ENCODE measurements at regions not wholly inside any gene's neighbourhood (a gene's known extent, or its start where the extent isn't known, plus 50 kb on each side); places are given as distances from the start of the nearest gene placed in this dataset.

DNA sequence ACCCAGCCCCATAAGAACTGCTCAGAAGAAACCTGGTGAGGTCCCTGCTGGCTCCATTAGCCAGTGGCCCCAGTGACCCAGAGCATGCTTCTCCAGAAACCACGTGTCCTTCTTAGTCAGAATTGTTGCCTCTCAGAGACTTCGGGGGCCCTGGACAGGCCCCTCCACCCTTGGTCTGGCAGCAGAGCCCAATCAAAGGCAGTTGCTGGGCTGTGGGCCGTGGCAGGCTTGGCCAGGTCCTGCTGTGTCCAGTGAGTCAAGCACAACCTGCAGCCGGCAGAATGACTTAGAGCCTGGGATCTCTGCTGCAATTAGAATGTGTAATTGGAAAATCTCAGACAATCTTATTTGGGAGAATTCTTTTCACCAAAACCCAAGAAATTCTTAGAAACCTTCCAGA, 502.0 kb upstream of the KLF4 start:
- Mint-ChIP-seq H3K4me3 (ENCODE audit: unreplicated experiment) (no peak overlapping the region), H3K27ac (ENCODE audit: low read depth, unreplicated experiment) (no peak overlapping the region), H3K4me1 (ENCODE audit: insufficient read depth, unreplicated experiment) (peaks cover 10% of the 10 kb centered on the region), H3K36me3 (ENCODE audit: insufficient read depth, unreplicated experiment) (no peaks in the 10 kb centered on the region), H3K9me3 (ENCODE audit: unreplicated experiment) (no peaks in the 10 kb centered on the region), H3K27me3 (ENCODE audit: insufficient read depth, unreplicated experiment) (no peaks in the 10 kb centered on the region)
- CTCF ChIA-PET = no interaction called here
- intact Hi-C loops (cut with micrococcal nuclease) = no loop called here
- TF ChIP-seq, protein P1, sequence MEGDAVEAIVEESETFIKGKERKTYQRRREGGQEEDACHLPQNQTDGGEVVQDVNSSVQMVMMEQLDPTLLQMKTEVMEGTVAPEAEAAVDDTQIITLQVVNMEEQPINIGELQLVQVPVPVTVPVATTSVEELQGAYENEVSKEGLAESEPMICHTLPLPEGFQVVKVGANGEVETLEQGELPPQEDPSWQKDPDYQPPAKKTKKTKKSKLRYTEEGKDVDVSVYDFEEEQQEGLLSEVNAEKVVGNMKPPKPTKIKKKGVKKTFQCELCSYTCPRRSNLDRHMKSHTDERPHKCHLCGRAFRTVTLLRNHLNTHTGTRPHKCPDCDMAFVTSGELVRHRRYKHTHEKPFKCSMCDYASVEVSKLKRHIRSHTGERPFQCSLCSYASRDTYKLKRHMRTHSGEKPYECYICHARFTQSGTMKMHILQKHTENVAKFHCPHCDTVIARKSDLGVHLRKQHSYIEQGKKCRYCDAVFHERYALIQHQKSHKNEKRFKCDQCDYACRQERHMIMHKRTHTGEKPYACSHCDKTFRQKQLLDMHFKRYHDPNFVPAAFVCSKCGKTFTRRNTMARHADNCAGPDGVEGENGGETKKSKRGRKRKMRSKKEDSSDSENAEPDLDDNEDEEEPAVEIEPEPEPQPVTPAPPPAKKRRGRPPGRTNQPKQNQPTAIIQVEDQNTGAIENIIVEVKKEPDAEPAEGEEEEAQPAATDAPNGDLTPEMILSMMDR (IDR thresholded peaks at IDR 0.05; ENCODE audit: unreplicated experiment) = no peak
- BruUV-seq (replicated peaks) = no TSS peak
- no peak for DNase-seq (ENCODE audit: unreplicated experiment)
- POLR2A ChIA-PET = interaction anchor here (1.0 to 1.3 kb wide), 2 partner anchors 9 to 65 kb away, joined by 3 to 4 read pairs; no protein-coding TSS in a partner anchor

GRCh38 chr9:107989544-107989943, 500.0 kb upstream of the KLF4 start:
- Mint-ChIP-seq H3K4me3 (ENCODE audit: unreplicated experiment) (no peak overlapping the region), H3K27me3 (ENCODE audit: insufficient read depth, unreplicated experiment) (no peaks in the 10 kb centered on the region), H3K36me3 (ENCODE audit: insufficient read depth, unreplicated experiment) (no peaks in the 10 kb centered on the region), H3K4me1 (ENCODE audit: insufficient read depth, unreplicated experiment) (peaks cover 10% of the 10 kb centered on the region), H3K27ac (ENCODE audit: low read depth, unreplicated experiment) (no peak overlapping the region), H3K9me3 (ENCODE audit: unreplicated experiment) (no peaks in the 10 kb centered on the region)
- DNase-seq (ENCODE audit: unreplicated experiment) = peak; percentile 71
- BruUV-seq (replicated peaks) = no TSS peak
- POLR2A ChIA-PET = interaction anchor here (0.8 kb wide), 1 partner anchor 64 kb away, joined by 3 read pairs; no protein-coding TSS in a partner anchor
- TF ChIP-seq, protein P1 (IDR thresholded peaks at IDR 0.05; ENCODE audit: unreplicated experiment) = no peak
- intact Hi-C loops (cut with micrococcal nuclease) = no loop called here
- CTCF ChIA-PET = no interaction called here

- no peaks in the 10 kb centered on the region for H3K27me3 Mint-ChIP-seq (ENCODE audit: insufficient read depth, unreplicated experiment)
- no peaks in the 10 kb centered on the region for H3K9me3 Mint-ChIP-seq (ENCODE audit: unreplicated experiment)
- H3K36me3 Mint-ChIP-seq (ENCODE audit: insufficient read depth, unreplicated experiment) = no peaks in the 10 kb centered on the region
- POLR2A ChIA-PET = interaction anchor here (0.8 kb wide), 1 partner anchor 65 kb away, joined by 3 read pairs; no protein-coding TSS in a partner anchor
- intact Hi-C loops (cut with micrococcal nuclease) = no loop called here
- CTCF ChIA-PET = no interaction called here
- DNase-seq (ENCODE audit: unreplicated experiment) = no peak
- peaks cover 10% of the 10 kb centered on the region for H3K4me1 Mint-ChIP-seq (ENCODE audit: insufficient read depth, unreplicated experiment)
- H3K4me3 Mint-ChIP-seq (ENCODE audit: unreplicated experiment) = no peak overlapping the region
- BruUV-seq (replicated peaks) = no TSS peak
- TF ChIP-seq, protein P1 (IDR thresholded peaks at IDR 0.05; ENCODE audit: unreplicated experiment) = no peak
- H3K27ac Mint-ChIP-seq (ENCODE audit: low read depth, unreplicated experiment) = no peak overlapping the region
These were observed 499.5 kb upstream of the KLF4 start for GRCh38 chr9:107989099-107989498.

- peaks cover 15% of the 10 kb centered on the region for H3K4me1 Mint-ChIP-seq (ENCODE audit: insufficient read depth, unreplicated experiment)
- no peaks in the 10 kb centered on the region for H3K9me3 Mint-ChIP-seq (ENCODE audit: unreplicated experiment)
- intact Hi-C loops (cut with micrococcal nuclease) = no loop called here
- TF ChIP-seq, protein P1 (IDR thresholded peaks at IDR 0.05; ENCODE audit: unreplicated experiment) = no peak
- DNase-seq (ENCODE audit: unreplicated experiment) = no peak
- no peak overlapping the region for H3K4me3 Mint-ChIP-seq (ENCODE audit: unreplicated experiment)
- ChIA-PET POLR2A (interaction anchor here (0.7 kb wide), 1 partner anchor 274 kb away, joined by 4 read pairs; no protein-coding TSS in a partner anchor), CTCF (no interaction called here)
- no TSS peak for BruUV-seq (replicated peaks)
- H3K36me3 Mint-ChIP-seq (ENCODE audit: insufficient read depth, unreplicated experiment) = no peaks in the 10 kb centered on the region
- H3K27me3 Mint-ChIP-seq (ENCODE audit: insufficient read depth, unreplicated experiment) = no peaks in the 10 kb centered on the region
- H3K27ac Mint-ChIP-seq (ENCODE audit: low read depth, unreplicated experiment) = no peak overlapping the region
These were observed 495.4 kb upstream of the KLF4 start for GRCh38 chr9:107984956-107985355.
